LHCN-M2 (cell line): ENCODE measurements at regions not wholly inside any gene's neighbourhood (a gene's known extent, or its start where the extent isn't known, plus 50 kb on each side); places are given as distances from the start of the nearest gene placed in this dataset.

Source experiments
- DNase-seq: peaks from one replicate; pipeline ENCODE4 v3.0.0-alpha.2; 2012; ENCODE audit warnings: low read depth

GRCh38 chr3:116929505-116930222, 220.1 kb downstream of the TUSC7 start:
- peak; percentile 35 for DNase-seq

DNA sequence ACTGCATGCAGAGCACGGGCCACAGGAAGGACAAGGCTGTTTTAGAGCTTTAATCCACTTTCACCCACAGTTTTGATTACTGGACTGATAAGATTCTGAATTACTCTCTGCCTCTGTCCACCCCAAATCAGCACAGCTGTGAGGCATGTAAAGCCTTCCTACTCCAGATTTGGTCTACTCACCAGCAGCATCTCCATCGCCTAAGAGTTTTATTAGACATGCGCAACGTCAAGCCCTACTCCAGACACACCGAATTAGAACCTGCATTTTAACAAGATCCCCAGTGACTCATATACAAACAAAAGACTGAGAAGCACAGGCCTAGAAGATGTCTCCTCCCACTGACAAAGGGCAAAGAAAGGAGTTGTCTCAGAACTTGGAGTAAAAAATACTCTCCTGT, 221.2 kb downstream of the TUSC7 start:
- DNase-seq, result peak; percentile 18

DNA sequence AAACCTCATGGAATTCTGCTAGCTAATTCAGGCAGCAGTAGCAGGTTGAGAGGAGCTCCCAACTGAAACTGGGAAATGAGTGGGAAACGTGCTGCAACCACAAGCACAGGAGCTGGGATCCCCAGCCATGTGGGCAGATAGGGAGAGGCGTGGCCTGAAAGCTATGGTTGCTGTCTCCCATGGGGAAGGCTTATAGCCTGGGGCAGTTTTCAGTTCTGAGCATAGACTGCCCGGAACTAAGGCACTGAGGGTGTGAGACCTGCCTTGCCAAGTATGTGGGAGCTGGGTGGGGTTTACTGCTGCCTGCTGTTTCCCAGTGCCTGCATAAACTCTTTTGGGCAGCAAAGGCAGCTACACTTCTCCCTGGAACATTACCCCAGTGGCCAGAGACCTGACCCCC, 229.5 kb downstream of the TUSC7 start:
- DNase-seq, result no peak

DNA sequence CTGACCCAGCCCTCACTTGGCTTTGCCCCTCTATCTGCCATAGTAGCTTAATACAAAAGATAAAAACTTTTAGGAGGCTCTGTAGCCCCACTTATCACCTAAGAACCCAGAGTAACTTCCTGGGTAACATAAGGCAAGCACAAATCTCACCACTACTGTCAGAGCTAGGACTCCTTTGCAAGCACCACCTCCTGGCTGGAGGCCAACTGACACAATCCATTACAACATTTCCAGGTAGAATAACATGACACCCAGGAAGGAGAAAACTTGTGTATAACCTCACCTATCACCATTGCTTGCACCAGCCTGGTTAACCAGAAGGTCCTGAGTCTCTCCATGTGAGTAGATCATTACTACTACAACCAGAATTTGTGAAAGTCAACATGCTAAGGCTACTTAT, 230.0 kb downstream of the TUSC7 start:
- no peak for DNase-seq

- DNase-seq, result no peak
Observed at GRCh38 chr3:116940719-116941118, 231.1 kb downstream of the TUSC7 start.

- DNase-seq, result no peak
Observed at GRCh38 chr3:116946376-116946775, 236.8 kb downstream of the TUSC7 start.

DNA sequence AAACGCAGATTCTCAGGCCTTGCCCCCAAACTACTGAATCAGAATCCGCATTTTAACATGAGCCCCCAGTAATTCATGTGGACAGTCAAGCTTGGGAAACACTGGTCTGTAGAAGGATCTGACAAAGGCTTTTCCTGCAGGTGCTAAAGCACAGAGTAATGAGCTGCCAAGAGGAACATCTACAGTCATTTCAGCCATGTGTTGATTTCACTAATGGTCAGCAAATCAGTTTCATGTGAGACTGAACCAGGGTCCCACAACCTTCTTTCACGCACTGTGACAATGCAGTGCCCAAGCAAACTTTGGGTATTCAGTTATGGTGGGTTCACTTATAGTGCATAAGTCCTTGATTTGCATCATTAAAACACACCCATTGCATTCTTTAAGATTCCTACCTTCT, 237.6 kb downstream of the TUSC7 start:
- no peak for DNase-seq

DNA sequence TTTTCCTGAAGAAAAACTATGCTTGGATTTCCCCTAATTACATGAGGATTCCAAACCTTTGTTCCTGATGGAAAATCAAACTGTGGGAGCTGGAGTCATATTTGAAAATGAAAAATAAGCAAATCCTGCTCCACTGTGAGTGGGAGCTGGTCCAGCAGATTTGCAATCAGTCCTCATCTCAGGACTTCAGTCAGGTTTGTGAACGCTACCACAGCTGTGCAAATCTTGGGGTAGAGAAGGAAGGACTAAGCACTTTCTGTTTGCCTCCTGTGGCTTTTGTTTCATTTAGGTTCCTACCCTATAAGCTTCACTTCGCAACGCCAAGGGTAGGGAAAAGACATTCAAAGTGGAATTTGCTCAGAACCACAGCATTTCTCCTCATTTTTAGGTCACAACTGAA, 238.2 kb downstream of the TUSC7 start:
- DNase-seq, result no peak

- no peak for DNase-seq
Observed at GRCh38 chr3:116950301-116951055, 240.9 kb downstream of the TUSC7 start.

DNA sequence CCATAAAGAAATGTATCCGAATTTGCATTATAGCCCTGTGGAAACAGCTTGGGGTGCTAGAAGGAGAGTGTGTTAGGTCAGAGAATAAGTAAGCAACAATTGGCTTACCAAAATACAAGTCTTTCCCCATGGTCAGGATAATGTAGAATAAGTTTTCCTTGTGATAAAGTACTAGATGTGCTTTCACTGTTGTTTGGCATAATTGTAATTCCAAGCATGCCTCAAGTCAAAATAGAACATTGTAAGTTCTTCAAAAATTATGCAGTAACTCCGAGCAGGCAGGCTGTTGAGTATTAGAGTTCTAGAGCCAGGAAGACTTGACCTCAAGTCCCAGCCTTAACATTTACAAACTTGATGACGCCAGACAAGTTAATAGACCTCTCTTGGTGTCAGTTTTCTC, 242.0 kb downstream of the TUSC7 start:
- no peak for DNase-seq

DNA sequence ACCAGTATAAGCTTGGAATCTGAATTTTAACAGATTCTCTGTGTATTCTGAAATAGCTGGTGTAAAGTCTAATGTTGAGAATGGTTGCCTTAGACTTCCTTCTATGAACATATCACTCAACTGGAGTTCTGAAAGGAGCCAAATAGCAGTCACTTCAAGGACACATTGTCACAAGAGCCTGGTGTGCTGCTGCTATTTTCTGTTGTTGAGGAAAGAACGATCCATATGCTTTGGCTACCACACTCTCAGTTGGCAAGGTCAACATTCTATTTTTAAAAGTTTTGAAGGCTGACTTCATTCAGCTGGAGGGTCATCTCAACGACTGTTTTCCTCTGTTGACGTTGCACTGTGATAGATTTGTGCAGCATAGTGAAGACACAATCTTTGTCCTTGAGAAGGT, 248.7 kb downstream of the TUSC7 start:
- DNase-seq, result no peak

DNA sequence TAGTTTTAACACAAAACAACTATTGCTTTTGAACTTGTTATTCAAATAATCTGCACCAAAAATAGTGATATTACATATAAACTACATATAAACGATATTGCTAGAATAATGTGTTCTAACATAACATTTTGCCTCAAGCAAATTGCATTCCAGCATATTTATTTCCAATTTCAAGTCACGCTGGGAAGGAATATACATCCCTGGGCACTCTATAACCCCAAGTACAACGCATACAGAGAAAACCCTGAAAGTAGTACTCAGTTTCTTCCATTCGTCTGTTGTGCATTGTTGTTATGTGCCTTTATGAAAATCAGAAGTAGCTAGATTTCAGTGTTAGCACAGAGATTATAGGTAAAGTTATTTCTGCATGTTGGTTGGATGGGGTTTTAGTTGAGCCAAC, 251.5 kb downstream of the TUSC7 start:
- DNase-seq, result no peak

DNA sequence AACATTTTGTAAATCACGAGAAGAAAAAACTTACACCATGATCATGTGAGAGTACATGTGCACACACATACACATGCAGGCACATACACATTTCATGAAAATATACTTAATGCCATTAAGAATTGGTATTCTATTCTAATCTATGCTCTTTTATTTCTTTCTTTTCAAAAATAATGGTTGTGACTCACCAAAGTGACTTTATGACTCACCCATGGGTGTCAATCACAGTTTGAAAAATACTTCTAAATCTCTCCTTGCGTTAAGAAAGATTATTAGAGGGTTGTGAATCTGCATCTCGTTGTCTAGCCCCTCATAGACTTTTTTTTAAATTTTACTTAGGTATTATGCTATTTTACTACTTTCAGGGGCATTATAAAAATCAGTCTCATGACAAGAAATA, 254.2 kb downstream of the TUSC7 start:
- no peak for DNase-seq

DNA sequence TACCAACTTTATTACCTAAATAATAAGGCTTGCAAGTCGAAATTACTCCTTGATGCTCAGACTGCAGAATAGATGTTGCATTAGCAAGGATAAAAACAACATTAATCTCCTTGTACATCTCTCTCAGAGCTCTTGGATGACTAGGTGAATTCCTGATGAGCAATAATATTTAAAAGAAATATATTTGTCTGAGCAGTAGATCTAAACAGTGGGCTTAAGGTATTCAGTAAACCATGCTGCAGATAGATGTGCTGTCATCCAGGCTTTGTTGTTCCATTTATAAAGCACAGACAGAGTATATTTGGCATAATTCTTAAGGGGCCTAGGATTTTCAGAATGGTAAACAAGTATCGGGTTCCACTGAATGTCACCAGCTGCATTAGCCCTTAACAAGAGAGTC, 257.1 kb downstream of the TUSC7 start:
- DNase-seq, result no peak

DNA sequence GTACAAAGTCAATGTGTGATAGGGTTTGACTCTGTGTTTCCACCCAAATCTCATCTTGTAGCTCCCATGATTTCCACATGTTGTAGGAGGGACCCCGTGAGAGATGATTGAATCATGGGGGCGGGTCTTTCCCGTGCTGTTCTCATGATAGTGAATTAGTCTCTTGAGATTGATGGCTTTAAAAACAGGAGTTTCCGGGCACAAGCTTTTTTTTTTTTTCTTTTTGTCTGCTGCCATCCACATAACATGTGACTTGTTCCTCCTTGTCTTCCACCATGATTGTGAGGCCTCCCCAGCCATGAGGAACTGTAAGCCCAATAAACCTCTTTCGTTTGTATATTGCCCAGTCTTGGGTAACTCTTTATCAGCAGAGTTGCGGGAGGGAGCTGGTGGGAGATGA, 259.6 kb downstream of the TUSC7 start:
- no peak for DNase-seq

GRCh38 chr3:116969646-116970045, 260.1 kb downstream of the TUSC7 start:
- no peak for DNase-seq

DNA sequence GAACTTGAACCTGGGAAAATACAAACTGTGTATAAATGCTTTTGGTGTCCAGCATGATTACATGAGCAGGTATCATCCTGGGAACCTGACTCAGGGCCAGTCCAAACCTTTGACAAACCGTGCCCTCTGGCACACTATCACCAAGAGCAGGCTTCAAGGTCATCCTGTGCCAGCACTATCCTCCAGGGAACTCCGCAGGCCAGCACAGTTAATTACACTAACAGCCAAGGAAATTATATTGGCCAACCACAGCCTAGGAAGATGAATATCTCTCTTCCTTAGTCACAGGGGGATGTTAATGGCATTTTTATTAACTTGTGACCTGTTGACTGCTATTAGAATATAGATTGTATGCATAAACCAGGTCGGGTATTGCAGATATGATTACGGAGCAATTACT, 262.0 kb downstream of the TUSC7 start:
- DNase-seq, result no peak

DNA sequence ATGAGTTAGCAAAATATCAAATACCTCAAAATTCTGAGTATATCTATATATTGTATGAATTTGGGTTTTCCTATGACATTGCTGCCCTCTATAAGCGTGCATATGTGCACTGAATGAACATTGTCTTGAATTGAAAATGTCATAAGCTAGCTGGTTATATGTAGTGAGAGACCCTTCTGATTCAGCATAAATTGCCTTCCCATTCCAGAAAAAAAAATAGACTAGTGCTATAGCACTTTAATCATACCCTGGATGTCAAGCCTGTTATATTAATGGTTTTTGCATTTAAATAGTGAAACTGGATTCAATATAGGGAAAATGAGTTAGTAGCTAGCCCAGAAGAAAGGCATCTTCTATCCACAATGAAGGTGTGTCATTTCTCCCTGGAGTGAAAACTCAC, 265.1 kb downstream of the TUSC7 start:
- DNase-seq, result no peak

DNA sequence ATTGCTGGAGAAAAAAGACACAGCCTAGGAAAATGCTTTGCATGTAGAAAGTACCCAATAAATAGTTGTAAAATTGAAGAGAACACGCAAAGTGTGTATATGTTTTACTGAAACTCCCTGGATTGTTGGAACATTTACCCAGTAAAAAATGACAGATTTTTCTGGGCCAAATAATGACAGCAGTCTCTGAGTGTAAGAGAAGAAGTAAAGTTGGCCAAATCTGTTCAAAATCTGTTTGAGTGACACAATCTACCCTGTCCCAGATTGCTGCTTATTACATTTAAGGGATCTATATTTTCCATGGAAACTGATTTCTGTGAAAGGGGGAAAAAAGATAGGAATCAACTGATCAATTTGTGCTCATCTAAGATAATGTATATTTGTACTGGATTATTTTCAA, 267.9 kb downstream of the TUSC7 start:
- DNase-seq, result no peak

- DNase-seq, result no peak
Observed at GRCh38 chr3:116980099-116980498, 270.5 kb downstream of the TUSC7 start.

GRCh38 chr3:116981089-116981488, 271.5 kb downstream of the TUSC7 start:
- no peak for DNase-seq

GRCh38 chr3:116984301-116984700, 274.7 kb downstream of the TUSC7 start:
- DNase-seq, result no peak

GRCh38 chr3:116994351-116994879, 284.8 kb downstream of the TUSC7 start:
- no peak for DNase-seq
